ENCODE measurements at regions not wholly inside any gene's neighbourhood (a gene's known extent, or its start where the extent isn't known, plus 50 kb on each side); places are given as distances from the start of the nearest gene placed in this dataset.

DNA sequence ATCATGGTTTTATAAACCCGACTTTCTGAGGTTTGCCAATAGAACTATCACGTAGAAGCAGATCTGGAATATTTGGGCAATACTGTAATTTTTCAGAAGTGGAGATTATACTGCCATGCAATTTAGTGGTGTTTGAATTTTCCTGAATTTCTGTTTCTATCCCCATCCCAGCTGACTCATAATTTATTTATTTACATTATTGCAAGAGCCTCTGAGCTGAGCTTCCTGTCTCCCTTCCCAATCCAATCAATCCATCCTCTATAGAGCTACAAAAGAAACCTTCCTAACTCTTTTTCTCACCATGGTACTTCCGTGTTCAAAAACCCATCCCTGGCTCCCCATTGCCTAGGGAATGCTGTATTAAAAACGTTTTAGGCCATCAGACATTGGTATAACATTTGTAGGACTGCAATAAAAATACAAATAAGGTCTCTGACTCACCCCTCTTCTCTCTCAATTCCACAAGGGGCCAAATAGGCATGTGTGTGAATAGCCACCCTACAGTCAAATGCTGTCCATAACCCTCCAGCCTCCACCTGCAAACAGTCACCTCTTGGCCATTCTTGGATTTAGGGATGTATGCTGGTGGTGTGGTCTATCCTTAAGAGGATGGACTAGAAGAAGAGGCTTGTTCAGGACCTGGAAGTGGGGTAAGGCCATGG is 190.7 kb downstream of the CD47 start:
- TF ChIP-seq CEBPB (IDR thresholded peaks at IDR 0.05; ENCODE audit: low read depth, low read length) (no peak), KDM1A (IDR thresholded peaks at IDR 0.05; ENCODE audit: borderline replicate concordance, low read length) (no peak), POLR2A (IDR thresholded peaks at IDR 0.05; ENCODE audit: control extremely low read depth in 1 of 2, low read depth in 2 of 2, low read length in 2 of 2) (no peak), EZH2 (IDR thresholded peaks at IDR 0.05; ENCODE audit: low read depth, low read length, severe bottlenecking) (no peak), SP1 (IDR thresholded peaks at IDR 0.05; ENCODE audit: low read depth, low read length) (no peak), TAF1 (IDR thresholded peaks at IDR 0.05; ENCODE audit: low read depth, low read length) (no peak)
- TF ChIP-seq, protein P1, sequence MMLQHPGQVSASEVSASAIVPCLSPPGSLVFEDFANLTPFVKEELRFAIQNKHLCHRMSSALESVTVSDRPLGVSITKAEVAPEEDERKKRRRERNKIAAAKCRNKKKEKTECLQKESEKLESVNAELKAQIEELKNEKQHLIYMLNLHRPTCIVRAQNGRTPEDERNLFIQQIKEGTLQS (IDR thresholded peaks at IDR 0.05; ENCODE audit: insufficient read depth, low read depth, low read length), result no peak
- TF ChIP-seq, protein P2, sequence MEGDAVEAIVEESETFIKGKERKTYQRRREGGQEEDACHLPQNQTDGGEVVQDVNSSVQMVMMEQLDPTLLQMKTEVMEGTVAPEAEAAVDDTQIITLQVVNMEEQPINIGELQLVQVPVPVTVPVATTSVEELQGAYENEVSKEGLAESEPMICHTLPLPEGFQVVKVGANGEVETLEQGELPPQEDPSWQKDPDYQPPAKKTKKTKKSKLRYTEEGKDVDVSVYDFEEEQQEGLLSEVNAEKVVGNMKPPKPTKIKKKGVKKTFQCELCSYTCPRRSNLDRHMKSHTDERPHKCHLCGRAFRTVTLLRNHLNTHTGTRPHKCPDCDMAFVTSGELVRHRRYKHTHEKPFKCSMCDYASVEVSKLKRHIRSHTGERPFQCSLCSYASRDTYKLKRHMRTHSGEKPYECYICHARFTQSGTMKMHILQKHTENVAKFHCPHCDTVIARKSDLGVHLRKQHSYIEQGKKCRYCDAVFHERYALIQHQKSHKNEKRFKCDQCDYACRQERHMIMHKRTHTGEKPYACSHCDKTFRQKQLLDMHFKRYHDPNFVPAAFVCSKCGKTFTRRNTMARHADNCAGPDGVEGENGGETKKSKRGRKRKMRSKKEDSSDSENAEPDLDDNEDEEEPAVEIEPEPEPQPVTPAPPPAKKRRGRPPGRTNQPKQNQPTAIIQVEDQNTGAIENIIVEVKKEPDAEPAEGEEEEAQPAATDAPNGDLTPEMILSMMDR (IDR thresholded peaks at IDR 0.05; ENCODE audit: control extremely low read depth in 1 of 3, insufficient read depth in 1 of 3, low read depth in 1 of 3, low read length in 3 of 3), result no peak
